IPS-18c (cell line): ENCODE measurements at regions not wholly inside any gene's neighbourhood (a gene's known extent, or its start where the extent isn't known, plus 50 kb on each side); places are given as distances from the start of the nearest gene placed in this dataset.

Source experiments
- H3K4me3 ChIP-seq: 2 replicates; pipeline ENCODE4 v1.7.0; 2013; ENCODE audit warnings: low read depth, mild to moderate bottlenecking, low read length, moderate library complexity; ENCODE audit not compliant: insufficient read depth
- H3K9me3 ChIP-seq: one replicate; pipeline ENCODE4 v1.6.1; 2013; ENCODE audit warnings: mild to moderate bottlenecking, low read length, moderate library complexity; ENCODE audit not compliant: control insufficient read depth, insufficient read depth

GRCh38 chr2:8285081-8285480 is 396.8 kb upstream of the ID2 start:
- Histone ChIP-seq H3K4me3 (no peak overlapping the region), H3K9me3 (no peaks in the 10 kb centered on the region)

GRCh38 chr2:8285898-8286297 is 396.0 kb upstream of the ID2 start:
- Histone ChIP-seq H3K9me3 (no peaks in the 10 kb centered on the region), H3K4me3 (no peak overlapping the region)

DNA sequence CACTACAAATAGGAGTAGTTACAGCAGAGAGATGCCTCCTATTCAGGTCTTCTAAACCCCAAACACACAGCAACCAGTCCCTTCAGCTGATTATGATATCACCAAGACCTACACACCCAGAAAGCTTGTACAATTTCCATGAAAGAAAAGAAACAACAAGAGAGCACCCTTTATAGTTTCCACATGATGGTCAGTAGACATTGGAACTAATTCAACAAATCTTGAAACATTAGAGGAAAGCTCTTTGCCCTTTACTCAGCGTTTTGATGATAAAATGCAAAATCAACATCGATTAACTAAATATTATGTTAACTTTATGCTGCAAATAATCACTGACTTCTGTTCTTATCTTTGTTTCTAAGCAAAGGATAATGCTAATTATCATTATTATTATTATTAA is 393.6 kb upstream of the ID2 start:
- no peak overlapping the region for H3K4me3 ChIP-seq
- H3K9me3 ChIP-seq = no peaks in the 10 kb centered on the region

- Histone ChIP-seq H3K4me3 (no peak overlapping the region), H3K9me3 (no peaks in the 10 kb centered on the region)
Measured at GRCh38 chr2:8289111-8289510, 392.7 kb upstream of the ID2 start.

GRCh38 chr2:8290771-8291352 is 391.0 kb upstream of the ID2 start:
- Histone ChIP-seq H3K4me3 (no peak overlapping the region), H3K9me3 (no peaks in the 10 kb centered on the region)

DNA sequence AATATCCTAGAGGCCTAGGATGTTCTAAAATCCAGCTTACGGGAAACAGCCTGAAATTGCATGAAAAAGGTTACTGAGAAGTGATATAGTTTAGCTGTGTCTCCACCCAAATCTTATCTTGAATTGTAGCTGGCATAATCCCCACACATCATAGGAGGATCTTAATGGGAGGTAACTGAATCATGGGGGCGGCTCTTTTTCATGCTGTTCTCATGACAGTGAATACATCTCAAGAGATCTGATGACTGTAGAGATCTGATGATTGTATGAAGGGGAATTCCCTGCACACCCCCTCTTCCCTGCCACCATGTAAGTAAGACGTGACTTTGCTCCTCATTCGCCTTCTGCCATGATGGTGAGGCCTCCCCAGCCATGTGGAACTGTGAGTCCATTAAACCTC is 385.6 kb upstream of the ID2 start:
- no peak overlapping the region for H3K4me3 ChIP-seq
- no peaks in the 10 kb centered on the region for H3K9me3 ChIP-seq

DNA sequence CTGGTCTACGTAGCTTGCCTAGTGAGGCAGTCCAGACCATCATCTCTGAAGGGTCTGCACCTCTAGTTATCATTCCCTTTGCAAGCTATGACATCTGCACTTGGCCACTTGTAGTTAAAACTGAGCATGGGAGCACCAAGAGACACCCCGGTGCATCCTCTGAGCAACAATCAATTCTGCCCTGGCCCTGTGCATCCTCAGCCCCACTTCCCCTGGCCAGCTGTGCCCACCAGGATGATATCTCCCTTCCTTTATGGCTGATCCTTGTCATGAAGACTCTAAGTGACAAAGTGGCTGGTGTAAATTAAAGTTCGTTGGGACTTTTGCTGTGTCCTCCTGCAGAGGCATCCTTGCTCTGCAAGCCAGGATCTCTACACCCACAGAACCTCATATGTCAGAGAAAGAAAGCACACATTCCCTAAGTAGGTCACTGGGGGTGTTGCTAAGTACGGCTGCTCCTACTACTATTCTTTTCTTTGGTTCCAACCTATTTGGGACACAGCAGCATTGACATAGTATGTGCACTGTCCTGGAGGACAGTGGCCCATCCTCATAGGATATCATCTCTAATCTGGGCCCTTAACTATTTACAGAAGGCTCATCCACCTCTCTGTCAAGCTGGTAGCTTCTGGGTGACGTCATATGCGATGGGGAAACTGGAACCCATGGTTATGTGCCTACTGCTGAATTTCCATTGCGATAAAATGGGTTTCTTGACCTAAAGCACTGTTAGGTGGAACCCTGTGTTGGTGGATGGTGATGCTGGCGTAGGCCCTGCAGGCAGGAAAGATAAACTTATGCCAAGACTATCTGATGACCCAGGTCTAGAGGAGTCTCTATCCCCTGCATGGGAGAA is 384.3 kb upstream of the ID2 start:
- no peaks in the 10 kb centered on the region for H3K9me3 ChIP-seq
- H3K4me3 ChIP-seq = no peak overlapping the region

DNA sequence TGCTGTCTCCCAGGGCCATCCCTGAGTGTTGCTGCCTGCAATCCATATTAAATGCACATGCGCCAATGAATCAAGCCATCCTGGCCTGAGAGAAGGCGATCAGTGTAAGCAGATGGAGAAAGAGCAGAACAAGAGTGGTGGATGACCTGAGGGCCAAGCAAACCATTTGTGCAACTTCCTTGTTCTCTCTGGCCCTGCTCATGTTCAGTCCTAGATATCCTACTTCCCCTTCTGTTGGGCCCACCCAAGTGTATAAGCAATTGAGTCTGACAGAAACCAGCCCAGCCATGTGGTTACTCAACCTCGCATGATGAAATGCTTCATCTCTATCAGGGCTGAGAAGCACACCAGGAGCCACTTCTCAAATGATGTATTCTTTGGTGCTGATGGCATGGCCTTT is 383.1 kb upstream of the ID2 start:
- Histone ChIP-seq H3K4me3 (no peak overlapping the region), H3K9me3 (no peaks in the 10 kb centered on the region)

DNA sequence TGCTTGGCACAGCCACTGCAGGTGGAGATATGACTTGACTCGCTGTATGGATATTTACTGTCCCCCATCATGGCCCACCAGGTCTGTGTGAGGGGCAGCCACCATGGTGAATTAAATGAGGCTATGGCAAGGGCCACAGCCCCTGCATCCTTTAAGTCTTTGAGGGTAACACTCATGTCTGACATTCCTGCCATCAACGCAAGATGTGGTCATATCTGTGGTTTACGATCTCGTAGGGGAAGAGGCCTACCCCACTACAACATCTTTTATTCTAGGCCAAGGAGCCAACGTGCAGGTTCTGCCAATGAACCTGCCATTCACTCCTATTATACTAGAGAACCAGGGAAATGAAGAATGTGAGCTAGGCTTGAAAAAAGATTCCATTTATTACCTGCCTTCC is 381.6 kb upstream of the ID2 start:
- Histone ChIP-seq H3K9me3 (no peaks in the 10 kb centered on the region), H3K4me3 (no peak overlapping the region)

DNA sequence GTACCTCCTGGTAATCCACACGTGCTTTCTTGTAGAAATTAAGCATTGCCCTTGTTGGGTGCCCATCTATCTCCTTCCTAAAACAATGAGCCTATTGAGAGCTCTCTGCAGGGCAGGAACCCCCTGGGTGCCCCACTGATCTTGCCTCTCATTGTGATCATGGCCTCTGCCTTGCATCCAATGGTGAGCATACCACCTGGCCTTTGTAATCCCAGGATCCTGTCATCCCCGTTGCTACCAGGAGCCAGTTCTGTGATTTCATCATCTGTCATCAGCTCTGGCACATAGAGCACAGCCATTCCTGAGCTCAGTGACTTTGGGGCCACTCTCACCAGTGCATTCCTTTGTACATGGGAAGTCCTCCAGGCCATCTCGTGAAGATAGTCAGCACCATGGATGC is 381.0 kb upstream of the ID2 start:
- H3K9me3 ChIP-seq = no peaks in the 10 kb centered on the region
- no peak overlapping the region for H3K4me3 ChIP-seq

DNA sequence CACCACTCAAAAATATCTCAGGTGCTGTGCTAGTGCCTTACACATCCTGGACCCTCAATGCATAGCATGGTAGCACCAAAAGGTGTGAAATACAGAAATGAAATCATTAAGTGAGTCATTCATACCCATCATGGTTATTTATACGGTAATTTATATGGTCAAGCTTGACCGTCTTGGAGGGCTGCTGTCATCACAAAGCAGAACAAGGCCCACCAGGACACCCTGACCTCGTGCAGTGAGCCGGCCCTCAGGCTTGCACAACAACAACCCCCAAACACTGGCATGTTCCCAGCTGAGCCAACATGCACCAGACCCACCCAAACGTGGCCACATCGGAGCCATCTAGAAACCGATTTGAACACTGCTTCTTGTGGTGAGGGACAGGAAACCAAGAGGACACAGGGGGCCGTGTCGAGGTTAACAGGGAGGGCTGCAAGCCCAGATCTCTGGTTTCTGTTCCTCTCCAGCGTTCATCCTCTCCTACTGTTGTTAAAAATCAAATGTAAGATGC is 378.5 kb upstream of the ID2 start:
- no peak overlapping the region for H3K4me3 ChIP-seq

DNA sequence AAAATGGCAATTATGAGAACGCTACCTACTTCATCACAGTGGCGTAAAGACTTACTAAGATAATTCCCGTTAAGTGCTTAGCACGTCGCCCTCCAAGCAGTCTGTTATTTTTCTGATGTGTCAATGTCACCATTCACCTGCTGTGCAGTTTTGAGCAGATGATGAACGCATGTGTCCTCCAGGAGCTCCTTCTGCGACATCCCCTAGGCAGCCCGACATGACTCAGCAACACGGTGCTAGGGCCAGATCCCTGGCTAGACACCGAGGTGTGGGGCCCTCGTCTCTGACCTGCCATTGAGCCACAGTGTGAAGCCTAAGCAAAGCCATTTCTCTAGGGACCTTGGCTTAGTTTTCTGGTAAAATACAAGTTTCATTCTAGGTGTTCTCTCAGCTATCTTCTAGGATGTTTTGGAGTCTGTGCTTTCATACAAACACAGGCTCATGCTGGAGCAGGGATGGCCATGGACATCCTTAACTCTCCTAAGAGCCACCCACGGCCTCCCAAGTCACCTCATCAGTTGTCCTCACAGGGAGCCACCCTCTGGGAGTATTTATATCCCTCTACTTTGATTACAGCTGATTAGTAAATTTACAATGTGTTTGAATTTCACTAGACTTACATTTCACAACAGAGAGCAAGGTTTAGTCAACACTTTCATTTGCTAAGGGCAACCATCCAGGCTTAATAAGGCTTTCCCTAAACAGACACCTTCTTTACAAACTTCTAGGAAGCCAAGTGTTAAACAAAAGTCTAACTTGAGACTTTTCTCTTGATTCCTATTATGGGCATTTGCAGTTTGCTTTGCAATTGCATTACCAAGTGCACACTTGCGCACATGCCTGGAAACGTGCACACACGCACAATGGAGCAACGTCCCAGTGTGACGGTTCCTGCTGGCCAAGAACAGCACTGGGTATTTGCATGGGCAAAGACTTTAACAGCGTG is 376.8 kb upstream of the ID2 start:
- Histone ChIP-seq H3K9me3 (no peaks in the 10 kb centered on the region), H3K4me3 (no peak overlapping the region)

More for the DNA sequence above, 378.5 kb upstream of the ID2 start:
- no peaks in the 10 kb centered on the region for H3K9me3 ChIP-seq

GRCh38 chr2:8306530-8307351 is 375.1 kb upstream of the ID2 start:
- no peaks in the 10 kb centered on the region for H3K9me3 ChIP-seq

GRCh38 chr2:8307606-8308180 is 374.2 kb upstream of the ID2 start:
- no peaks in the 10 kb centered on the region for H3K9me3 ChIP-seq

More at GRCh38 chr2:8306530-8307351, 375.1 kb upstream of the ID2 start:
- no peak overlapping the region for H3K4me3 ChIP-seq

DNA sequence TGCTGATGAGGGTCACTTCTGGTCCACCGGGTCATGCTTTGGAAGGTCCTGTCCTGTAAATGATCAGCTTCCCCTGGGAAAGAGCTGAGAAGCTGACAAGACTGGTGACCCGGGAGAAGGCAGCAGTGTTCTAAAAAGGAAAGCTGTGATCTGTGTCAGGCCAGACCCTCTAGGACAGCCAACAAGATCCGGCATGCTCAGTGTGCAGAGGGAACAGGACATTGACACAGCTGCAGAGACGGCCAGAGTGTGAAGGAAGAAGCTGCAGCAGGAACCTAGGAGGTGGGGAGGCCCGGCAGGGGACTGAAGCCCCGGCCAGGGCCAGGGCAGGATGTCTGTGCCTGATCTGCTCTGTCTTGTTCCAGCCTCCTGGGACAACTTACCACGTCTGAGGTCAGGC is 372.7 kb upstream of the ID2 start:
- Histone ChIP-seq H3K9me3 (no peaks in the 10 kb centered on the region), H3K4me3 (no peak overlapping the region)

More at GRCh38 chr2:8307606-8308180, 374.2 kb upstream of the ID2 start:
- H3K4me3 ChIP-seq = no peak overlapping the region
